Activated CD8-positive, alpha-beta T cell treated with anti-CD3 and anti-CD28 coated beads for 36 hours (primary cell): ENCODE measurements at regions not wholly inside any gene's neighbourhood (a gene's known extent, or its start where the extent isn't known, plus 50 kb on each side); places are given as distances from the start of the nearest gene placed in this dataset.
"Not testable (repeated sequence)": the region's sequence is repeated elsewhere in the genome, so short reads cannot be mapped to it uniquely, and the experiment has no call there.

ENCODE experiments used
- ATAC-seq: fragments of 200-7000 bp; cut with Tn5 transposase; one replicate; pipeline ENCODE4 v1.10.0; 2021; ENCODE audit warnings: mild to moderate bottlenecking, moderate library complexity
- CTCF ChIA-PET: fragments of 350-600 bp; sonication (Branson Sonifier 250); formaldehyde crosslinking; loops from one replicate; lab custom pipeline; 2021; ENCODE audit warnings: antibody characterized with exemption; lab: Charles Lee
- POLR2A ChIA-PET: fragments of 350-600 bp; sonication (Branson Sonifier 250); formaldehyde crosslinking; loops from one replicate; lab custom pipeline; 2021; ENCODE audit warnings: antibody characterized with exemption; lab: Charles Lee
- DNase-seq: peaks from one replicate; pipeline ENCODE4 v3.0.0-alpha.2; 2020
- H3K27ac Mint-ChIP-seq: one replicate; pipeline ENCODE4 v1.8.0; 2021; ENCODE audit warnings: mild to moderate bottlenecking, mixed read lengths
- H3K27me3 Mint-ChIP-seq: one replicate; pipeline ENCODE4 v1.8.0; 2021; ENCODE audit warnings: mixed read lengths
- H3K36me3 Mint-ChIP-seq: one replicate; pipeline ENCODE4 v1.8.0; 2021; ENCODE audit warnings: low read depth, mixed read lengths
- H3K4me1 Mint-ChIP-seq: one replicate; pipeline ENCODE4 v1.8.0; 2021; ENCODE audit warnings: low read depth, mixed read lengths
- H3K4me3 Mint-ChIP-seq: one replicate; pipeline ENCODE4 v1.8.0; 2021; ENCODE audit warnings: mild to moderate bottlenecking, moderate library complexity, mixed read lengths
- H3K9me3 Mint-ChIP-seq: one replicate; pipeline ENCODE4 v1.8.0; 2021; ENCODE audit warnings: mixed read lengths
- CTCF ChIP-seq: fragments of 200-600 bp; IDR thresholded peaks from one replicate; pipeline ENCODE4 v1.8.0; 2022; ENCODE audit warnings: antibody characterized with exemption, mild to moderate bottlenecking
- intact Hi-C: fragments of 100-400 bp; cut with micrococcal nuclease; formaldehyde crosslinking; loops from one replicate; pipeline ENCODE4 v1.10.0; 2022

GRCh38 chr10:30695481-30696236 is 66.1 kb upstream of the LYZL2 start:
- CTCF ChIA-PET: interaction anchor here (1.3 to 4.5 kb wide), 5 partner anchors 9 to 88 kb away, joined by 3 to 42 read pairs (median 3); no protein-coding TSS in a partner anchor
- ATAC-seq (peak; percentile 88), DNase-seq (peak; percentile 91)
- Mint-ChIP-seq H3K4me1 (peaks cover 58% of the 10 kb centered on the region), H3K27ac (peak overlapping the region; percentile 79), H3K36me3 (peaks cover 14% of the 10 kb centered on the region), H3K4me3 (peak overlapping the region; percentile 24)
- H3K27me3 Mint-ChIP-seq, H3K9me3 Mint-ChIP-seq: not testable (repeated sequence)
- peak; percentile 7 for TF ChIP-seq CTCF
- intact Hi-C loops: loop anchor here (1.0 kb wide), 1 partner anchor 9 kb away; no protein-coding TSS in a partner anchor
- POLR2A ChIA-PET: interaction anchor here (0.6 to 1.8 kb wide), 3 partner anchors 10 to 1009 kb away, joined by 3 to 7 read pairs (median 3); partner anchors contain the start of gene ZEB1

GRCh38 chr10:30694518-30695228 is 65.1 kb upstream of the LYZL2 start:
- intact Hi-C loops: loop anchor here (1.0 kb wide), 1 partner anchor 10 kb away; no protein-coding TSS in a partner anchor
- H3K27ac Mint-ChIP-seq: peak overlapping the region; percentile 79

GRCh38 chr10:30691639-30692015 is 62.1 kb upstream of the LYZL2 start:
- peaks cover 40% of the 10 kb centered on the region for H3K4me1 Mint-ChIP-seq
- H3K9me3 Mint-ChIP-seq: no peaks in the 10 kb centered on the region
- H3K27me3 Mint-ChIP-seq: no peaks in the 10 kb centered on the region
- intact Hi-C loops: no loop called here
- no peak overlapping the region for H3K27ac Mint-ChIP-seq
- ATAC-seq: no peak
- H3K36me3 Mint-ChIP-seq: peaks cover 7% of the 10 kb centered on the region
- no peak for DNase-seq
- ChIA-PET CTCF (interaction anchor here (1.1 to 8.3 kb wide), 4 partner anchors 12 to 28 kb away, joined by 3 to 119 read pairs (median 36); no protein-coding TSS in a partner anchor), POLR2A (no interaction called here)
- H3K4me3 Mint-ChIP-seq: no peak overlapping the region
- TF ChIP-seq CTCF: no peak

More at GRCh38 chr10:30694518-30695228, 65.1 kb upstream of the LYZL2 start:
- ChIA-PET CTCF (interaction anchor here (1.3 to 4.5 kb wide), 4 partner anchors 8 to 89 kb away, joined by 3 to 42 read pairs (median 3); no protein-coding TSS in a partner anchor), POLR2A (interaction anchor here (0.6 to 1.8 kb wide), 2 partner anchors 11 to 23 kb away, joined by 3 to 7 read pairs; no protein-coding TSS in a partner anchor)
- no peak for TF ChIP-seq CTCF
- peaks cover 50% of the 10 kb centered on the region for H3K4me1 Mint-ChIP-seq
- ATAC-seq (no peak), DNase-seq (no peak)
- H3K9me3 Mint-ChIP-seq: no peaks in the 10 kb centered on the region
- no peak overlapping the region for H3K4me3 Mint-ChIP-seq
- H3K27me3 Mint-ChIP-seq: no peaks in the 10 kb centered on the region
- H3K36me3 Mint-ChIP-seq: peaks cover 13% of the 10 kb centered on the region

DNA sequence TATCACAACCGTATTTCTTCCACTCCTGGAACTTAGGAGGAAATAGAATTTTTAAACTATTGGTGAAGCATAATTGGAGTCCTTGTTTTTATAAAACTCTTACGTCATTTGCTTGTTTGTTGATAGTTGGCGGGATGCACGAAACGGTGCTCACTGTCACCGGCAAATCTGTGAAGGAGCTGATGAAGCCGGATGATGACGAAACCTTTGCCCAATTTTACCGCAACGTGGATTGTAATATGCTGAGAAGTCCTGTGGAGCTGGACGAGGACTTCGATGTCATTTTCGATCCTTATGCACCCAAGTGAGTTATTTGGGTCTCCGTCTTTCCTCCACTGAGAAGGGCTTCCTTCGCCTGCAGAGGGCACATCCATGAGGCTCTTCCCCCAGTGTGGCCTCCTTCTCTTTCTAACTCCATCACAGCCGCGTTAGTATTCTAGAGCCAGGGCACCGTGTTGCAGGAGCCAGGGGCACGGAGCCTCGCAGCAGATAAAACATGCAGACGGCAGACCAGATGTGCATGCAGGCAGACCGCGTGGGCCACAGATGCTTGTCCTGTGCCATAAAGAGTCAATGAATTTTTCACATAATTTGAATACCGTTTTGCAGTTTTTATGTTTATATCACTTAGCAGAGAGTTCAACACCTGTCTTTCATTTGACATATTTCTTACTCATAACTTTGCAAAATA is 61.5 kb upstream of the LYZL2 start:
- H3K4me3 Mint-ChIP-seq, H3K36me3 Mint-ChIP-seq, POLR2A ChIA-PET, H3K9me3 Mint-ChIP-seq, H3K27ac Mint-ChIP-seq, ATAC-seq, H3K27me3 Mint-ChIP-seq, DNase-seq, intact Hi-C loops: not testable (repeated sequence)
- CTCF ChIA-PET: interaction anchor here (1.6 to 8.3 kb wide), 3 partner anchors 12 to 29 kb away, joined by 3 to 119 read pairs (median 69); no protein-coding TSS in a partner anchor
- peaks cover 40% of the 10 kb centered on the region for H3K4me1 Mint-ChIP-seq

- TF ChIP-seq CTCF: no peak
- Mint-ChIP-seq H3K36me3 (no peaks in the 10 kb centered on the region), H3K4me3 (no peak overlapping the region), H3K27ac (no peak overlapping the region), H3K27me3 (peaks cover 10% of the 10 kb centered on the region), H3K9me3 (no peaks in the 10 kb centered on the region), H3K4me1 (peaks cover 35% of the 10 kb centered on the region)
- DNase-seq (no peak), ATAC-seq (no peak)
- CTCF ChIA-PET: interaction anchor here (0.9 to 8.3 kb wide), 17 partner anchors 8 to 160 kb away, joined by 3 to 119 read pairs (median 5); no protein-coding TSS in a partner anchor
- intact Hi-C loops: loop anchor here (5.0 kb wide), 1 partner anchor 34 kb away; no protein-coding TSS in a partner anchor
- POLR2A ChIA-PET: interaction anchor here (1.4 to 1.5 kb wide), 2 partner anchors 14 to 16 kb away, joined by 4 to 6 read pairs; no protein-coding TSS in a partner anchor
Observed at GRCh38 chr10:30688456-30688855, 58.9 kb upstream of the LYZL2 start.
